ENCODE measurements at regions not wholly inside any gene's neighbourhood (a gene's known extent, or its start where the extent isn't known, plus 50 kb on each side); places are given as distances from the start of the nearest gene placed in this dataset.

DNA sequence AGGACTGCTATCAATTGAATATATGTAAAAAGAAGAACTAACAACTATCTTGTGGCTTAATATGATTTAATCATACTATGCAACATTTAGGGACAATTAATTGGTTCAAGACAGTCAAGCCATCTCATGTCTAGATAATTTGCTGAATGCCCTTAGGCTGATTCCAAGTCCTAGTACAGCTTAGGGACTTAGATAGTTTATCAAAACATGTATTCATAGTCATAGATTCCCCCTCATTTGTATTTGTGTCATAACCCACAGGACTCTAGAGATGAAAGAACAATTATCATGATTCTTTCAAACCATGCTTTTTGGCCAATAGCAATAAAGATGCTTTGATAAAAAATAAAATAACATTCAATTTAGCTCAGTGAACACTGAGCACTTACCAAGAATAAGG lies 607.6 kb downstream of the SLITRK1 start:
- no peaks in the 10 kb centered on the region for H3K36me3 ChIP-seq (ENCODE audit: control insufficient read depth, insufficient read depth, low read length)
- no peak overlapping the region for H3K27ac ChIP-seq
- H3K79me2 ChIP-seq, result no peaks in the 10 kb centered on the region
- H3K4me3 ChIP-seq (ENCODE audit: low read depth, low read length), result no peak overlapping the region
- no peak overlapping the region for H2AFZ ChIP-seq
- TF ChIP-seq, protein P1, sequence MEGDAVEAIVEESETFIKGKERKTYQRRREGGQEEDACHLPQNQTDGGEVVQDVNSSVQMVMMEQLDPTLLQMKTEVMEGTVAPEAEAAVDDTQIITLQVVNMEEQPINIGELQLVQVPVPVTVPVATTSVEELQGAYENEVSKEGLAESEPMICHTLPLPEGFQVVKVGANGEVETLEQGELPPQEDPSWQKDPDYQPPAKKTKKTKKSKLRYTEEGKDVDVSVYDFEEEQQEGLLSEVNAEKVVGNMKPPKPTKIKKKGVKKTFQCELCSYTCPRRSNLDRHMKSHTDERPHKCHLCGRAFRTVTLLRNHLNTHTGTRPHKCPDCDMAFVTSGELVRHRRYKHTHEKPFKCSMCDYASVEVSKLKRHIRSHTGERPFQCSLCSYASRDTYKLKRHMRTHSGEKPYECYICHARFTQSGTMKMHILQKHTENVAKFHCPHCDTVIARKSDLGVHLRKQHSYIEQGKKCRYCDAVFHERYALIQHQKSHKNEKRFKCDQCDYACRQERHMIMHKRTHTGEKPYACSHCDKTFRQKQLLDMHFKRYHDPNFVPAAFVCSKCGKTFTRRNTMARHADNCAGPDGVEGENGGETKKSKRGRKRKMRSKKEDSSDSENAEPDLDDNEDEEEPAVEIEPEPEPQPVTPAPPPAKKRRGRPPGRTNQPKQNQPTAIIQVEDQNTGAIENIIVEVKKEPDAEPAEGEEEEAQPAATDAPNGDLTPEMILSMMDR (IDR thresholded peaks at IDR 0.05), result no peak
- H3K4me2 ChIP-seq (ENCODE audit: low read length), result no peak overlapping the region
- H3K27me3 ChIP-seq (ENCODE audit: control insufficient read depth, insufficient read depth, low read length), result no peaks in the 10 kb centered on the region
- no peaks in the 10 kb centered on the region for H3K4me1 ChIP-seq
- H3K9ac ChIP-seq, result no peak overlapping the region
- no peaks in the 10 kb centered on the region for H3K9me3 ChIP-seq (ENCODE audit: control insufficient read depth, low read length)

DNA sequence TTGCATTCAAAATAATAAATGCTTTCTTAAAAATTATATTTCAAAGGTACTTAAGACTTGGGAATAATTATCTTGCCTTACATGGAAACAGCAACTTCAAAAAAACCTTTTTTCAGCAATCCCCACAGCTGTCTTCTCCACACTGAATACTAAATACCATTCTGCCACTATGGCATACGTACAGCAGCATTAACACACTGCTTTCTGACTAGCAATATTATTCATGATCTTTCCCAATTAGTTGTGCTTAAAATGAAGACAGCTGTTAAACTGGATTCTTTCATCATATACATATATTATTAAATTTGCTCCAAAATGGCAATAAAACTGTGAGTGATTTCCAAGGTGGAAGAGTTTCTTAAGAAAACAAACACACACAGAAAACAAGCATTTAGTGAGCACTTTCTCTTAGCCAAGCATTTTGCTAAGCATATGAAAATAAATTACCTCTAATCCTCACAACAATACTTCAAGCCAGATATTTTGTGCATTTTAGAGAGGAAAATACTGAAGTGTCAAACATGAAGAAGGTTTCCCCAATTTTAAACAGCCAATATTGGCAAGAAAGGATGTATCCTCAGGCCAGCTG lies 609.5 kb downstream of the SLITRK1 start:
- Histone ChIP-seq H3K79me2 (no peaks in the 10 kb centered on the region), H3K27me3 (ENCODE audit: control insufficient read depth, insufficient read depth, low read length) (no peaks in the 10 kb centered on the region), H3K4me1 (no peaks in the 10 kb centered on the region), H3K9ac (no peak overlapping the region), H3K27ac (no peak overlapping the region), H3K4me3 (ENCODE audit: low read depth, low read length) (no peak overlapping the region), H3K36me3 (ENCODE audit: control insufficient read depth, insufficient read depth, low read length) (no peaks in the 10 kb centered on the region), H3K9me3 (ENCODE audit: control insufficient read depth, low read length) (no peaks in the 10 kb centered on the region), H3K4me2 (ENCODE audit: low read length) (no peak overlapping the region), H2AFZ (no peak overlapping the region)
- TF ChIP-seq, protein P1 (IDR thresholded peaks at IDR 0.05), result no peak

- Histone ChIP-seq H3K79me2 (no peaks in the 10 kb centered on the region), H3K27me3 (ENCODE audit: control insufficient read depth, insufficient read depth, low read length) (no peaks in the 10 kb centered on the region), H3K27ac (no peak overlapping the region), H3K9me3 (ENCODE audit: control insufficient read depth, low read length) (no peaks in the 10 kb centered on the region), H3K4me2 (ENCODE audit: low read length) (no peak overlapping the region), H3K9ac (no peak overlapping the region), H3K4me1 (no peaks in the 10 kb centered on the region), H3K4me3 (ENCODE audit: low read depth, low read length) (no peak overlapping the region), H3K36me3 (ENCODE audit: control insufficient read depth, insufficient read depth, low read length) (no peaks in the 10 kb centered on the region), H2AFZ (no peak overlapping the region)
- TF ChIP-seq, protein P1 (IDR thresholded peaks at IDR 0.05), result no peak
These were observed 610.2 kb downstream of the SLITRK1 start for GRCh38 chr13:83272076-83272475.

DNA sequence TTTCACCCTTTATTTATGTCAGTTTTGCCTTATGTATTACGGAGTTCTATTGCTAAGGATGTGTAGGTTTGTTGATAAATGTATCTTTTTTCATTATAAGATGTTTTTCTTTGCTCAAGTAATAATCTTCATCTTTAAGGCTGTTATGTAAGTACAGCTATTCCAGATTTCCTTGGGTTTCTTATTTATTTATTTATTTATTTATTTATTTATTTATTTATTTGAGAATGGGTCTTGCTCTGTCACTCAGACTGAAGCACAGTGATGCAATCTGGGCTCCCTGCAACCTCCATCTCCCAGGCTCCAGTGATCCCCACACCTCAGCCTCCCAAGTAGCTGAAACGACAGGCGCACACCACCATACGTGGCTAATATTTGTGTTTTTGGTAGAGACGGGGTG lies 617.0 kb downstream of the SLITRK1 start:
- H3K27me3 ChIP-seq (ENCODE audit: control insufficient read depth, insufficient read depth, low read length), result no peaks in the 10 kb centered on the region
- no peak overlapping the region for H3K4me2 ChIP-seq (ENCODE audit: low read length)
- H2AFZ ChIP-seq, result no peak overlapping the region
- H3K4me1 ChIP-seq, result no peaks in the 10 kb centered on the region
- no peaks in the 10 kb centered on the region for H3K36me3 ChIP-seq (ENCODE audit: control insufficient read depth, insufficient read depth, low read length)
- H3K79me2 ChIP-seq, result no peaks in the 10 kb centered on the region
- no peaks in the 10 kb centered on the region for H3K9me3 ChIP-seq (ENCODE audit: control insufficient read depth, low read length)
- no peak overlapping the region for H3K9ac ChIP-seq
- TF ChIP-seq, protein P1 (IDR thresholded peaks at IDR 0.05), result no peak
- no peak overlapping the region for H3K27ac ChIP-seq
- H3K4me3 ChIP-seq (ENCODE audit: low read depth, low read length), result no peak overlapping the region

DNA sequence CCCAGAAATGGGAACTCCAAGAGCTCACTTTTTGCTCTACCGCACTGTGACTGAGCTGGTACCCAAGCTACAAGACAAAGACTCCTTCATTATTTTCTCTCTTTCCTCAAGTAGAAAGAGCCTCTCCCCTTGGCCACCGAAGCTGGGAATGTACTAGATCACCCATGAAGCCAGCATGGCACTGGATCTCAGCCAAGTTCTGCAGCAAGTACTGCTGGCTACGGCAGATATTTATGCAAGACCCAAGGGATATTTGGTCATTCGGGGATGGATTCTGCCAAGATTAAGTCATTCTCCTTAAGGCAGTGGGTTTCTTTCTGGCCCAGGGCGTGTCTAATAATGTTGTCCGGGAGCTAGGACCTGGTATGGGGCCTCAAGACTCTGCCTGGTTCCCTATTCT lies 633.5 kb downstream of the SLITRK1 start:
- no peak overlapping the region for H3K27ac ChIP-seq
- no peak overlapping the region for H3K4me3 ChIP-seq (ENCODE audit: low read depth, low read length)
- H3K79me2 ChIP-seq, result no peaks in the 10 kb centered on the region
- no peaks in the 10 kb centered on the region for H3K4me1 ChIP-seq
- H3K9ac ChIP-seq, result no peak overlapping the region
- no peak overlapping the region for H2AFZ ChIP-seq
- no peak overlapping the region for H3K4me2 ChIP-seq (ENCODE audit: low read length)
- H3K36me3 ChIP-seq (ENCODE audit: control insufficient read depth, insufficient read depth, low read length), result no peaks in the 10 kb centered on the region
- TF ChIP-seq, protein P1 (IDR thresholded peaks at IDR 0.05), result no peak
- H3K9me3 ChIP-seq (ENCODE audit: control insufficient read depth, low read length), result no peaks in the 10 kb centered on the region
- H3K27me3 ChIP-seq (ENCODE audit: control insufficient read depth, insufficient read depth, low read length), result no peaks in the 10 kb centered on the region
